H1 (cell line): ENCODE measurements at regions not wholly inside any gene's neighbourhood (a gene's known extent, or its start where the extent isn't known, plus 50 kb on each side); places are given as distances from the start of the nearest gene placed in this dataset.

Experiments
- CTCF ChIA-PET: fragments of 300-600 bp; sonication (Branson Sonifier 250); formaldehyde crosslinking; loops from one replicate; lab custom pipeline; 2021; ENCODE audit not compliant: partially characterized antibody; lab: Charles Lee
- POLR2A ChIA-PET: fragments of 300-600 bp; sonication (Branson Sonifier 250); formaldehyde crosslinking; loops from one replicate; lab custom pipeline; 2021; ENCODE audit warnings: inconsistent platforms; ENCODE audit not compliant: partially characterized antibody; lab: Charles Lee
- DNase-seq, 2 experiments: peaks; one replicate each; pipeline versions ENCODE4 v3.0.0 to v3.0.0-alpha.2; 2010 to 2022; ENCODE audit warnings: low spot score in 2 of 2, low read depth in 1 of 2, mixed read lengths in 1 of 2
- FAIRE-seq: peaks from 2 replicates; lab custom pipeline; 2011; peaks lifted over from hg19 to GRCh38; lab: Jason Lieb, UNC
- H2AFZ ChIP-seq: 2 replicates; pipeline ENCODE4 v1.8.1; 2012; ENCODE audit warnings: low read length, inconsistent platforms
- H2AK5ac ChIP-seq: 2 replicates; pipeline ENCODE4 v1.6.1; 2013; ENCODE audit warnings: low read depth, low read length
- H2BK120ac ChIP-seq: replicated peaks from 2 replicates; pipeline ENCODE3; 2013; ENCODE audit warnings: low read depth, low read length, inconsistent platforms
- H2BK12ac ChIP-seq: 2 replicates; pipeline ENCODE4 v1.6.1; 2013; ENCODE audit warnings: low read depth, low read length
- H2BK15ac ChIP-seq: 2 replicates; pipeline ENCODE4 v1.6.1; 2013; ENCODE audit warnings: low read length
- H2BK20ac ChIP-seq: 2 replicates; pipeline ENCODE4 v1.6.1; 2013; ENCODE audit warnings: low read length
- H2BK5ac ChIP-seq: 2 replicates; pipeline ENCODE4 v1.6.1; 2013; ENCODE audit warnings: low read depth, low read length
- H3K14ac ChIP-seq: 2 replicates; pipeline ENCODE4 v1.6.1; 2013; ENCODE audit warnings: inconsistent platforms; ENCODE audit not compliant: insufficient read length
- H3K18ac ChIP-seq: 2 replicates; pipeline ENCODE4 v1.6.1; 2013; ENCODE audit warnings: low read length; ENCODE audit errors: extremely low read depth
- H3K23ac ChIP-seq: 2 replicates; pipeline ENCODE4 v1.6.1; 2013; ENCODE audit warnings: inconsistent platforms; ENCODE audit not compliant: insufficient read length
- H3K23me2 ChIP-seq: 2 replicates; pipeline ENCODE4 v1.6.1; 2013; ENCODE audit warnings: low read depth, low read length
- H3K27ac ChIP-seq: 2 replicates; pipeline ENCODE4 v1.6.1; 2011; ENCODE audit warnings: low read depth, low read length, inconsistent platforms
- H3K27me3 ChIP-seq, 4 experiments: replicated peaks in 1 of 4; 1 replicate in 1 of 4; 2 replicates in 3 of 4; pipeline versions ENCODE4 v1.6.1 to v1.8.1; 2011 to 2013; ENCODE audit warnings: low read length in 3 of 4, mild to moderate bottlenecking in 3 of 4, inconsistent platforms in 2 of 4, mixed read lengths in 2 of 4, moderate library complexity in 1 of 4; ENCODE audit not compliant: control insufficient read depth in 3 of 4, insufficient read depth in 3 of 4; ENCODE audit errors: extremely low read depth in 1 of 4
- H3K36me3 ChIP-seq, 4 experiments: 2 replicates each; pipeline versions ENCODE4 v1.6.1 to v1.8.1; 2011 to 2013; ENCODE audit warnings: mild to moderate bottlenecking in 4 of 4, low read length in 3 of 4, moderate library complexity in 2 of 4, control low read depth in 1 of 4, inconsistent platforms in 1 of 4; ENCODE audit not compliant: insufficient read depth in 4 of 4, control insufficient read depth in 2 of 4
- H3K4ac ChIP-seq: replicated peaks from 2 replicates; pipeline ENCODE3; 2013; ENCODE audit warnings: low read length, low read depth, mixed read lengths, inconsistent platforms; ENCODE audit not compliant: insufficient read length
- H3K4me1 ChIP-seq, 4 experiments: replicated peaks in 1 of 4; 1 replicate in 1 of 4; 2 replicates in 3 of 4; pipeline versions ENCODE4 v1.6.1 to v1.8.1; 2011 to 2013; ENCODE audit warnings: low read length in 3 of 4, inconsistent platforms in 2 of 4, mixed read lengths in 1 of 4; ENCODE audit not compliant: insufficient read depth in 4 of 4, control insufficient read depth in 3 of 4
- H3K4me2 ChIP-seq, 2 experiments: 2 replicates each; pipeline versions ENCODE4 v1.6.1 to v1.8.1; 2011 to 2013; ENCODE audit warnings: low read depth in 2 of 2, low read length in 2 of 2, control low read depth in 1 of 2, inconsistent platforms in 1 of 2, mild to moderate bottlenecking in 1 of 2; ENCODE audit not compliant: insufficient read depth in 1 of 2
- H3K4me3 ChIP-seq, 4 experiments: fragments of 200-600, 300-600 bp in 1 of 4; sonication (generic), shearing (Covaris generic), sonication (Bioruptor Twin) in 1 of 4; 2 replicates each; pipeline versions ENCODE4 v1.5.1 to v1.8.1; 2011 to 2016; ENCODE audit warnings: low read length in 4 of 4, low read depth in 3 of 4, control low read depth in 2 of 4, inconsistent platforms in 2 of 4, mild to moderate bottlenecking in 2 of 4, mixed read lengths in 1 of 4, moderate library complexity in 1 of 4; ENCODE audit not compliant: insufficient read depth in 2 of 4; ENCODE audit errors: extremely low read depth in 1 of 4
- H3K56ac ChIP-seq: replicated peaks from 2 replicates; pipeline ENCODE3; 2013; ENCODE audit warnings: low read depth, mild to moderate bottlenecking, mixed read lengths, low read length, inconsistent platforms; ENCODE audit not compliant: insufficient read length
- H3K79me1 ChIP-seq: 2 replicates; pipeline ENCODE4 v1.6.1; 2013; ENCODE audit warnings: low read depth, low read length, control low read depth
- H3K79me2 ChIP-seq, 2 experiments: 2 replicates each; pipeline versions ENCODE4 v1.6.1 to v1.8.1; 2012 to 2013; ENCODE audit warnings: low read length in 2 of 2, mild to moderate bottlenecking in 2 of 2, inconsistent platforms in 1 of 2; ENCODE audit not compliant: insufficient read depth in 2 of 2, control insufficient read depth in 1 of 2
- H3K9ac ChIP-seq, 4 experiments: replicated peaks in 1 of 4; 1 replicate in 1 of 4; 2 replicates in 3 of 4; pipeline versions ENCODE4 v1.6.1 to v1.8.1; 2011 to 2013; ENCODE audit warnings: low read depth in 3 of 4, low read length in 3 of 4, control low read depth in 2 of 4, mild to moderate bottlenecking in 2 of 4, moderate library complexity in 2 of 4, inconsistent platforms in 1 of 4; ENCODE audit errors: extremely low read depth in 1 of 4
- H3K9me3 ChIP-seq, 2 experiments: 2 replicates each; pipeline versions ENCODE4 v1.6.1 to v1.8.1; 2012 to 2013; ENCODE audit warnings: mild to moderate bottlenecking in 2 of 2, moderate library complexity in 2 of 2, control low read depth in 1 of 2, inconsistent platforms in 1 of 2, low read depth in 1 of 2, low read length in 1 of 2, mixed read lengths in 1 of 2; ENCODE audit not compliant: insufficient read depth in 2 of 2
- H4K20me1 ChIP-seq, 2 experiments: replicated peaks in 1 of 2; 2 replicates each; pipeline versions ENCODE3 to v1.8.1; 2011 to 2013; ENCODE audit warnings: inconsistent platforms in 2 of 2, low read length in 2 of 2, mild to moderate bottlenecking in 1 of 2; ENCODE audit not compliant: insufficient read depth in 2 of 2, control insufficient read depth in 1 of 2
- H4K5ac ChIP-seq: 2 replicates; pipeline ENCODE4 v1.6.1; 2013; ENCODE audit warnings: low read length, low read depth, mixed read lengths, inconsistent platforms; ENCODE audit not compliant: insufficient read length
- H4K8ac ChIP-seq: 2 replicates; pipeline ENCODE4 v1.8.0; 2013; ENCODE audit warnings: mild to moderate bottlenecking, moderate library complexity, low read length, inconsistent platforms; ENCODE audit not compliant: insufficient read depth; ENCODE audit errors: extremely low read depth
- H4K91ac ChIP-seq: replicated peaks from 2 replicates; pipeline ENCODE3; 2013; ENCODE audit warnings: low read length, mixed read lengths, inconsistent platforms; ENCODE audit not compliant: insufficient read length
- ASH2L ChIP-seq: fragments of 200-600, 300-600 bp; sonication (generic); IDR thresholded peaks from one replicate; pipeline ENCODE4 v1.7.1; 2017; ENCODE audit warnings: low read length
- FOSL1 ChIP-seq: IDR thresholded peaks from 2 replicates; pipeline ENCODE4 v1.6.1; 2011; ENCODE audit warnings: mild to moderate bottlenecking, low read depth, low read length, moderate library complexity; ENCODE audit not compliant: insufficient read depth
- JUND ChIP-seq: IDR thresholded peaks from 2 replicates; pipeline ENCODE4 v1.6.1; 2011; ENCODE audit warnings: mild to moderate bottlenecking, improper control_type of control experiment, low read length
- SIX5 ChIP-seq: IDR thresholded peaks from 2 replicates; pipeline ENCODE4 v1.6.1; 2011; ENCODE audit warnings: mild to moderate bottlenecking, low read depth, low read length
- WGBS, 2 experiments: shearing (Covaris generic) in 1 of 2; methylation state at CpG; one replicate each; pipeline versions ENCODE4 v1.1.6 to v1.1.7; 2013 to 2015; ENCODE audit warnings: low lambda C conversion rate in 2 of 2, mixed read lengths in 2 of 2, inconsistent platforms in 1 of 2, low coverage in 1 of 2, missing lambda C conversion rate in 1 of 2; ENCODE audit not compliant: insufficient replicate concordance in 2 of 2, insufficient coverage in 1 of 2, insufficient read length in 1 of 2; ENCODE audit errors: extremely low coverage in 1 of 2, missing lambda C conversion rate in 1 of 2; 5-methylcytosine and 5-hydroxymethylcytosine counted together
- TF ChIP-seq, protein P1 (sequence below), 3 experiments: IDR thresholded peaks; 1 replicate in 2 of 3; 2 replicates in 1 of 3; pipeline versions ENCODE4 v1.5.1 to v1.6.1; 2011; ENCODE audit warnings: low read length in 3 of 3, mild to moderate bottlenecking in 3 of 3, inconsistent platforms in 2 of 3, low read depth in 1 of 3, moderate library complexity in 1 of 3; ENCODE audit not compliant: insufficient read depth in 1 of 3; ENCODE audit errors: control extremely low read depth in 1 of 3
- TF ChIP-seq, protein P2 (sequence below): IDR thresholded peaks from 2 replicates; pipeline ENCODE4 v1.6.1; 2011; ENCODE audit warnings: low read length, improper control_type of control experiment
- TF ChIP-seq, protein P3 (sequence below): IDR thresholded peaks from 2 replicates; pipeline ENCODE4 v1.6.1; 2012; ENCODE audit warnings: inconsistent platforms

DNA sequence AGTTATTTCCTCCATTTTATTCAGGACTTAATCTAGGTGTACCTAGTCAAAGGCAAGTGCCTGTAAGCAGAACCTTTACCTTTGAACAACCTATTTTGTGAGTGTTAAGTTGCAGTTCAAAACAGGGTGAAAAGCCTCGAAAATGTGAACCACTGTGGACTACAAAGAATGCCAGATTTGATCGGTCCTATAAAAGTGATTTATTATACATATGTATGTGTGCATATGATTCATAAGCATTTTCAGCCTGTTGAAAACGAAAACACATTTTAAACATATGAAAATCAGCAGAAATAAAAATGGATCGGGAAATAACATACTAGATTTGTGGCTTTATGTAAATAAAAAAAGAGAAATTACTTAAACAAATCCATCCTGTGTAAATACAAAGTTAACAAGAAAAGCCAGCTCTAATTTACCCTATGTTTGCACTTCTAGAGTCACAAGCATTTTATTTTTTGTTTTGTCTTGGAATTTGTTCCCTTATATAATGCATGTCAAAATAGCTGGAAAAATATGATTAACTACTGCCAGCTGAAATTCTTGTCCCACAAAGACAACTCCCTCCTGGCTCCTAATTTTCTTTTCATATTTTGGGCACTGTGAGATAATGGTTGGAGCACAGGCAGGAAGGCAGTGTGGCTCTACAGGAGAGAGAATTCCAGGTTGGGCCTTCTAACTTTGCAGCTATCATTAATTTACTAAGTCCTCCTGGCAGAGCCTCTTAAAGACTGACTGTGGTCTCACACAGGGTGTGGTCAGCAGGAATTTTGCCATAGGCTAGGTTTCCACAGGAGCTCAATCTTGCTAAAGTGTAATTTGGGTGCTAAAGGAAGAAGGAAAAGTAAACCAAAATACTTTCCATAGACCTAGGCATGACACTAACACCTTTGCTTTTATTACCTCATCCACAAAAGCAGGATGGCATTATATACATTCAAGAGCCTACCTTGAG, 70.2 kb upstream of the CDC42BPA start:
- Histone ChIP-seq H3K36me3 (no peaks in the 10 kb centered on the region; a peak in 1 of 8 replicates), H2AK5ac (no peak overlapping the region), H3K23me2 (no peaks in the 10 kb centered on the region), H3K79me2 (no peaks in the 10 kb centered on the region), H3K14ac (no peak overlapping the region), H4K5ac (no peak overlapping the region), H3K79me1 (no peaks in the 10 kb centered on the region), H2AFZ (no peak overlapping the region), H3K4ac (no peak overlapping the region), H3K23ac (no peak overlapping the region), H2BK12ac (no peak overlapping the region), H4K20me1 (no peaks in the 10 kb centered on the region), H3K4me1 (no peaks in the 10 kb centered on the region), H4K8ac (no peak overlapping the region), H2BK15ac (no peak overlapping the region), H3K4me2 (no peak overlapping the region), H3K18ac (no peak overlapping the region), H3K9ac (no peak overlapping the region), H3K4me3 (no peak overlapping the region), H4K91ac (no peak overlapping the region), H3K27ac (no peak overlapping the region), H3K9me3 (peaks cover 0 to 2% of the 10 kb centered on the region in 2 experiments; a peak in 1 of 4 replicates), H2BK5ac (no peak overlapping the region), H2BK20ac (no peak overlapping the region), H3K27me3 (no peaks in the 10 kb centered on the region), H2BK120ac (no peak overlapping the region), H3K56ac (no peak overlapping the region)
- WGBS, 2 experiments: 89% methylated on average over 4 of the region's 4 CpGs; no CpG with 5 or more reads in 1 of the 2 experiments
- CTCF ChIA-PET: interaction anchor here (1.0 kb wide), 1 partner anchor 9 kb away, joined by 5 read pairs; no protein-coding TSS in a partner anchor
- POLR2A ChIA-PET: no interaction called here
- DNase-seq: no peak
- no peak for FAIRE-seq
- TF ChIP-seq, protein P1, sequence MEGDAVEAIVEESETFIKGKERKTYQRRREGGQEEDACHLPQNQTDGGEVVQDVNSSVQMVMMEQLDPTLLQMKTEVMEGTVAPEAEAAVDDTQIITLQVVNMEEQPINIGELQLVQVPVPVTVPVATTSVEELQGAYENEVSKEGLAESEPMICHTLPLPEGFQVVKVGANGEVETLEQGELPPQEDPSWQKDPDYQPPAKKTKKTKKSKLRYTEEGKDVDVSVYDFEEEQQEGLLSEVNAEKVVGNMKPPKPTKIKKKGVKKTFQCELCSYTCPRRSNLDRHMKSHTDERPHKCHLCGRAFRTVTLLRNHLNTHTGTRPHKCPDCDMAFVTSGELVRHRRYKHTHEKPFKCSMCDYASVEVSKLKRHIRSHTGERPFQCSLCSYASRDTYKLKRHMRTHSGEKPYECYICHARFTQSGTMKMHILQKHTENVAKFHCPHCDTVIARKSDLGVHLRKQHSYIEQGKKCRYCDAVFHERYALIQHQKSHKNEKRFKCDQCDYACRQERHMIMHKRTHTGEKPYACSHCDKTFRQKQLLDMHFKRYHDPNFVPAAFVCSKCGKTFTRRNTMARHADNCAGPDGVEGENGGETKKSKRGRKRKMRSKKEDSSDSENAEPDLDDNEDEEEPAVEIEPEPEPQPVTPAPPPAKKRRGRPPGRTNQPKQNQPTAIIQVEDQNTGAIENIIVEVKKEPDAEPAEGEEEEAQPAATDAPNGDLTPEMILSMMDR (IDR thresholded peaks at IDR 0.05; ENCODE audit: control extremely low read depth in 1 of 3, insufficient read depth in 1 of 3, low read depth in 1 of 3, low read length in 3 of 3): no peak
- TF ChIP-seq ASH2L: no peak
- TF ChIP-seq, protein P2, sequence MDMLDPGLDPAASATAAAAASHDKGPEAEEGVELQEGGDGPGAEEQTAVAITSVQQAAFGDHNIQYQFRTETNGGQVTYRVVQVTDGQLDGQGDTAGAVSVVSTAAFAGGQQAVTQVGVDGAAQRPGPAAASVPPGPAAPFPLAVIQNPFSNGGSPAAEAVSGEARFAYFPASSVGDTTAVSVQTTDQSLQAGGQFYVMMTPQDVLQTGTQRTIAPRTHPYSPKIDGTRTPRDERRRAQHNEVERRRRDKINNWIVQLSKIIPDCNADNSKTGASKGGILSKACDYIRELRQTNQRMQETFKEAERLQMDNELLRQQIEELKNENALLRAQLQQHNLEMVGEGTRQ: no peak
- TF ChIP-seq, protein P3, sequence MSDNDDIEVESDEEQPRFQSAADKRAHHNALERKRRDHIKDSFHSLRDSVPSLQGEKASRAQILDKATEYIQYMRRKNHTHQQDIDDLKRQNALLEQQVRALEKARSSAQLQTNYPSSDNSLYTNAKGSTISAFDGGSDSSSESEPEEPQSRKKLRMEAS: no peak
- no peak for TF ChIP-seq SIX5
- TF ChIP-seq JUND: no peak
- TF ChIP-seq FOSL1: no peak
